GM04503 (cell line): ENCODE measurements at regions not wholly inside any gene's neighbourhood (a gene's known extent, or its start where the extent isn't known, plus 50 kb on each side); places are given as distances from the start of the nearest gene placed in this dataset.

Experiments used
- DNase-seq: peaks from one replicate; pipeline ENCODE4 v3.0.0-alpha.2; 2012; ENCODE audit warnings: low read depth

DNA sequence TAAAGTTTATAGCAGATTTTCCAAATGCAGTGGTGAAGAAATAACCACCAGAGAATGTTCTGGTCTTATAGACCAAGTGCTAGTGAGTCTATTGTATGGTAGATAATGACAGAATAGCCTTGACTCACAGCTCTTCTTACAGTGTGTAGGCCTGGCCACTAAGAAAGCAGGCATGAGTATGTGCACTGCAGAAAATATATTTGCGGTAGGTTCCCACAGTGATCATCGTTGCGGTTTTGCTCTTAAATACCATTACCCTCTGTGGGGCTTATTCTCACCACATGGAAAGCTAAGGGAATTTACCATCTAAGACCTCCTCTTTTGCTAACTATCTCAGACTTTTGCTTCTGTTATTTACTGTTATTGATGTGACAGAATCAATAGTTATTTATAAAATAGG lies 212.3 kb upstream of the SYNDIG1 start:
- DNase-seq, result no peak

GRCh38 chr20:24256307-24256706 lies 213.1 kb upstream of the SYNDIG1 start:
- no peak for DNase-seq

- no peak for DNase-seq
Observed at GRCh38 chr20:24254480-24254879, 214.9 kb upstream of the SYNDIG1 start.

DNA sequence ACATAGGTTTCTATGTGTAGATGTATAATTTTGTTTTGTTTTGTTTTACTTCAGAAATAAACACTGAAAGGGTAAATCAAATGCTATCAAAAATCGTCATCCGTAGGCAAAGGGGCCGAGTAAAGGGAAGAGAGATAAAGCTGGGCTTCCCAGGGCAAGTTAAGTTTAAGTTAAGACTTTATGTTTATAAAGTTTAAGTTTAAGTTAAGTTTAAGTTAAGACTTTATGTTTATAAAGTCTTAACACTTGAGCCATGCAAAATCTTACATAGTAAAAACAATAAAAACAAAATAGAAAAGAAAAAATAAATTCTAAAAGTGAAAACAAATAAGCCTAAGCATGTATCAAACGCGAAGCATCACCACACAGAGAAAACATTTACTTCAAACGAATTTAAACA lies 216.1 kb upstream of the SYNDIG1 start:
- DNase-seq, result no peak

- no peak for DNase-seq
Observed at GRCh38 chr20:24245094-24245493, 224.3 kb upstream of the SYNDIG1 start.

DNA sequence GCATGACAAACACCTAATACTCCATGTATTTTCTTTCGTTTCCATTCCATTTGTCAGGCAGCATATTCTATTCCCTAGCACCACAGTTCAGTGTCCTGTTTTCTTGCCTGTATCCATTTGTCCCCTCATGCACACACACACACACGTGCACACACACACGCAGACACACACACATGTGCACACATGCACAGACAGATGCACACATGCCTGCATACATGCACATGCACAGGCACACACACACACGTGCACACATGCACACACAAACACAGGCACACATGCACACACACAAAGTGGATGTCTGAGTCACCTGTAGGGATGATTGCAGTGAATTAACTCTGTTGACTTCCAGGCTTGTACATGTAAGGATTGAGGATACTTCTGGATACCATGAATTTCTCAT lies 226.7 kb upstream of the SYNDIG1 start:
- no peak for DNase-seq

DNA sequence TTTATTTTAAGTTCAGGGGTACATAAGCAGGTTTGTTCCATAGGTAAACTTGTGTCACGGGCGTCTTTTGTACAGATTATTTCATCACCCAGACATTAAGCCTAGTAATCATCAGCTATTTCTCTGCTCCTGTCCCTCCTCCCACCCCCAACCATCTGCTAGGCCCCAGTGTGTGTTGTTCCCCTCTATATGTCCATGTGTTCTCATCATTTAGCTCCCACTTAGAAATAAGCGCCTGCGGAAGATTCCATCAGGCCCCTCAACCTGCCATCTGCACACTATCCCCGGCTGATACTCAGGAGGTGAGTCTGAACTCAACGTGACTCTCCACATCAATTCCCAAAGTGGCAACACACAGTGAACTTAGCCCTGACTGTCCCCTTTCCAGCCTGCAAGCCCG lies 228.0 kb upstream of the SYNDIG1 start:
- no peak for DNase-seq

GRCh38 chr20:24236963-24237362 lies 232.5 kb upstream of the SYNDIG1 start:
- no peak for DNase-seq

DNA sequence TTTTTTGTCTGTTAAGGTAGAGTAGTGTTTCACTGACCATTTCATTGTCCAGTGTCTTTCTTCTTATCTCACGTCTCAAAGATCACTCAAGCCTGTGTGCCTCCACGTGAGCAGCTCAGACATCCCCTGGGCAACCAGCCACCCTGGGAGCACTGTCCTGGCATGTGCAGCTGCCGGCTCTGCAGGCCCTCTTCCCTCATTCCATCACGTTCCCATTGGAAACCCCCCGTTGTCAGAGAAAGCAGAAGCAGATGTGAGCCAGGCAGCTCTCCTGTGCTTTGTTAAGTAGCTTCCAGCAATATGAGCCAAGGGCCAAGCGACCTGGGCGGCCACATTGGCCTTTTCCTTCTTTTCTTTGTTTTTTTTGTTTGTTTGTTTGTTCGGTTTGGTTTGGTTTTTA lies 233.2 kb upstream of the SYNDIG1 start:
- DNase-seq, result no peak

GRCh38 chr20:24235296-24236175 lies 233.9 kb upstream of the SYNDIG1 start:
- no peak for DNase-seq

DNA sequence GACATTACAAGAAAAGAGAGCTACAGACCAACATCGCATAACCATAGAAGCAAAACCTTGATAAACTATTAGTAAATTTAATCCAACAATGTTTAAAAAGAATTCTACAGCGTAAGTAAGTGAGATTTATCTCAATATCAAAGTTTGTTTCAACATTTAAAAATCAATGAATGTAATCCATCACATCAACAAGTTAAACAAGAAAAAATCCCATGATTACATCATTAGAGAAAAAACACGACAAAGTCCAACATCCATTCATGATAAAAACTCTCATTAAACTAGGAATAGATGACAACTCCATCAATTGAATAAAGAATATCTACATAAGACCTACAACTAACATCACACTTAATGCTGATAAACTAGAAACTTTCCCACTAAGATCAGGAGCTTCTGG lies 239.0 kb upstream of the GGTLC1 start:
- no peak for DNase-seq

DNA sequence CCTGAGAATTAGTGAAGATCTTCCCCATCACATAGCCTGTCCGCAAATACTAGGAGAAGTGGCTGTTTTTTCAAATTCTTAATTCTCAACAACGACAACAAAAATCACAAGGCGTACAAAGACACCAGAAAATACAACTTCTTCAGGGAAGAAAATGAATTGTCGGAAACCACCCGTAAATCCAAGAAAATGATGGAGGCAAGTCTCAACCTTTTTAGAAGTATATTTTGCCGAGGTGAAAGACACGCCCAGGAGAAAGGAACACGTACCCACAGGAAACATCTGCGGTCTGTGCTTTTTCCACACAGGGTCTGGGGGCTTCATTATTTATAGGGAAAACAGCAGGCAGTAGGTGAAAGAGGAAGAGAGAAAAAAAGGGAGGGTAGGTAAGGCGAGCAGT lies 223.9 kb upstream of the GGTLC1 start:
- no peak for DNase-seq

- no peak for DNase-seq
Observed at GRCh38 chr20:24211972-24212371, 223.4 kb upstream of the GGTLC1 start.

DNA sequence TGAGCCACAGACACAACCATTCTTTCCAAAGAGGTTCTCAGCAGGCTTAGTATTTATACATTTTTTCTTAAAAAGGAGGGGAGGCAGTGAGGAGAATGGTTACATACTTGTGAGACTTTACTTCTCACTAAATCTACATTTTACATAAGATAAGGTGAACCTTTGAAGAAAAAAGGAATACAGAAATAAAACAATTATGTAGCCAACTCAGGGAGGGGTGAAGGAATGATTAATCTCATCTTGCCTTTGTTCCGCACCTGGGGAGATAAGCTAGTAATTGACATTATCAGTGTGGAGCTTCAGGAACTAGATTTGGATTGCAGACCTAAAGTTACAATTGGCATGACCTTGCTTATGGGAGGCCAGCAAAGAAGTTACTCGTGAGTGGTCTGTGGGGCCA lies 221.8 kb upstream of the GGTLC1 start:
- DNase-seq, result no peak

GRCh38 chr20:24208652-24209051 lies 220.1 kb upstream of the GGTLC1 start:
- no peak for DNase-seq

DNA sequence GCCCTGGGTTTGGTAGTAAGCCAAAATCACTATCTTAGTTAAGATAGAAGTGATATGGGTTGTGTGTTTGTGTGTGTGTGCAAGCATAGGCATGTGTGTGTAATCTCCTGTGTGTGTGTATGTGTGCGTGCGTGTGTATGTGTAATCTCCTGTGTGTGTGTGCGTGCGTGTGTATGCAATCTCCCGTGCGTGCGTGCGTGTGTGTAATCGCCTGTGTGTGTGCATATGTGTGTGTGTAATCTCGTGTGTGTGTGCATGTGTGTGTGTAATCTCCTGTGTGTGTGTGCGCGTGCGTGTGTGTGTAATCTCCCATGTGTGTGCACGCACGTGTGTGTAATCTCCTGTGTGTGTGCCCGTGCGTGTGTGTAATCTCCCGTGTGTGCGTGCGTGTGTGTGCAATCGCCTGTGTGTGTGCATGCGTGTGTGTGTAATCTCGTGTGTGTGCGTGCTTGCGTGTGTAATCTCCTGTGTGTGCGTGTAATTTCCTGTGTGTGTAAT lies 219.3 kb upstream of the GGTLC1 start:
- DNase-seq, result no peak

- no peak for DNase-seq
Observed at GRCh38 chr20:24206995-24207394, 218.4 kb upstream of the GGTLC1 start.

DNA sequence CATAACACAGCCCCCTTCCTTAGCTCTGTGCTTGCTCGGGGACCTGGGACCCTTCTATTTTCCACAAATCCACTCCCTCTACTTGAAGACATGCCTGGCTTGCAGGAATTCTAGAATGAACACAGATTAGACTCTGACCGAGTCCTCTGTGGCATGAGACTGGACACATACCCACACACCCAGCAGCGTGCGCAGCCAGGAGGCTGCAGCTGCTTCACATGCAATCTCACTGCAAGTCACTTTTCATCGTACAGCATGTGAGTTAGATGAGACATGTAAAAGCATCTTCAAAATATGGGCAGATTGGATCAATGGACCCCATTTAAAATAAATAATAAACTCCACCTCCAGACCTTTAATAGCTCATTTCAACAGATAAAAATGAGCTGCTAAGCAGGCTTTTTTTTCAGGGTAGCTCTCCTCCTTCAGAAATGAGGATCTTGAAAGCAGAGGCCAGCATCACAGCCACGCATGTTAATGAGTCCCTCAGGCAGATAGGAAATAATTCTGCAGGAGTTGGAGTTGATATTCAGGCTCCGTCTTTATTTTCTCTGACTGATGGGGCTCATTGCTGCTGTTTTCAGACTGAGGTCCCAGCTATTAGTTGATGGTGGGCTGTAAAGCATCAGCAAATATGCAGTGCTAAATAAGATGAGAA lies 215.1 kb upstream of the GGTLC1 start:
- DNase-seq, result no peak

- no peak for DNase-seq
Observed at GRCh38 chr20:24199501-24199900, 210.9 kb upstream of the GGTLC1 start.

GRCh38 chr20:24194143-24194542 lies 205.6 kb upstream of the GGTLC1 start:
- no peak for DNase-seq

DNA sequence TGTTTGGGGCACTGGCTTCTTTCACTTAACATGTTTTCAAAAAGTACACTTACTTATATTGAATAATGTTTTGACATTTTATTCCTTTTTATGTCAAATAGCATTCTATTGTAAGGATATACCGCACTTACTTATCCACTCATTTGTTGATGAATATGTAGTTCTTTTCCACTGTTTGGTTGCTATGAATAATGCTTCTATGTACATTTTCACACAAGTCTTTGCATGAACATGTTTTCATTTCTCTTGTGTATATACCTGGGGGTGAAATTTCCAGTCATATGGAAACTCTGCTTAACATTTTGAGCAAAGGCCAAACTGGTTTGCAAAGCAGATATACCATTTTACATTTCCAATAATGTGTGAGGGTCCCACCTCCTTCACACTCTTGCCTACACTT lies 202.3 kb upstream of the GGTLC1 start:
- DNase-seq, result no peak

DNA sequence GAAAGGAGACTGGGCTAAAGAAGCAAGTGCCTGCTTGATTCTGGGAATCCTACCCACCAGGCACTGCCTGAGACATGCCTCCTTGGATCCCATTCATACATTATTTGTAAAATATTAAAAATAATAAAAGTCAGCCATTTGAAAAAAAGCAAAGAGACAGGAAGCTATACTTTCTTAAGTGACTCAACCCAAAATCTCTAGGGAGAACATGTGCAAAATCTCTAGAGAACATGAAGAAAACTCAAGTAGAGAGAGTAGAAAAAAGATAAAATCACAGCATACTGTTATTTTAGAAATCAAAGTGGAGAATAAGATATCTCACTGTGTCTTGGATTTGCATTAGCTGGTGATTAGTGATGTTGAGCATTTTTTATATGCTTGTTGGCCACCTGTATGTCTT lies 197.2 kb upstream of the GGTLC1 start:
- no peak for DNase-seq

- DNase-seq, result no peak
Observed at GRCh38 chr20:24181151-24181550, 192.6 kb upstream of the GGTLC1 start.

- DNase-seq, result no peak
Observed at GRCh38 chr20:24169256-24169655, 180.7 kb upstream of the GGTLC1 start.
